Lower lobe of right lung (tissue), 2 donors: ENCODE measurements at regions not wholly inside any gene's neighbourhood (a gene's known extent, or its start where the extent isn't known, plus 50 kb on each side); places are given as distances from the start of the nearest gene placed in this dataset.

ENCODE experiments used
- ATAC-seq, 2 donors: fragments of 200-7000 bp; cut with Tn5 transposase; one replicate each; pipeline ENCODE4 v1.9.1; 2020 to 2022; ENCODE audit warnings: mild to moderate bottlenecking in 2 of 2, moderate library complexity in 2 of 2
- DNase-seq: peaks from one replicate; pipeline ENCODE4 v3.0.0-alpha.2; 2020
- H3K27ac ChIP-seq: fragments of 200-600 bp; one replicate; pipeline ENCODE4 v1.8.0; 2022
- H3K27me3 ChIP-seq: fragments of 200-600 bp; one replicate; pipeline ENCODE4 v1.8.0; 2022; ENCODE audit warnings: low read depth
- H3K36me3 ChIP-seq: fragments of 200-600 bp; one replicate; pipeline ENCODE4 v1.8.0; 2022; ENCODE audit warnings: mild to moderate bottlenecking
- H3K4me1 ChIP-seq: fragments of 200-600 bp; one replicate; pipeline ENCODE4 v1.8.0; 2022
- H3K4me3 ChIP-seq: fragments of 200-600 bp; one replicate; pipeline ENCODE4 v1.8.0; 2022; ENCODE audit warnings: mild to moderate bottlenecking
- H3K9me3 ChIP-seq: fragments of 200-600 bp; one replicate; pipeline ENCODE4 v1.8.0; 2022
- CTCF ChIP-seq: fragments of 200-600 bp; IDR thresholded peaks from one replicate; pipeline ENCODE4 v1.8.0; 2022; ENCODE audit warnings: antibody characterized with exemption, mild to moderate bottlenecking
- intact Hi-C: fragments of 100-400 bp; cut with DNase I; formaldehyde crosslinking; loops from one replicate; pipeline ENCODE4 v1.11.0; 2022
- donor health status: DM: no; HTN: yes; CAD: no; lungs with severe emphysema.

GRCh38 chr22:48545987-48546386 is 1281.7 kb downstream of the BRD1 start:
- no peak for TF ChIP-seq CTCF
- H3K4me3 ChIP-seq = no peak overlapping the region
- intact Hi-C loops = no loop called here
- no peak for ATAC-seq
- no peaks in the 10 kb centered on the region for H3K9me3 ChIP-seq
- DNase-seq = no peak
- H3K27me3 ChIP-seq = peaks cover 4% of the 10 kb centered on the region
- no peaks in the 10 kb centered on the region for H3K36me3 ChIP-seq
- H3K27ac ChIP-seq = no peak overlapping the region
- no peaks in the 10 kb centered on the region for H3K4me1 ChIP-seq

GRCh38 chr22:48541401-48542098 is 1286.1 kb downstream of the BRD1 start:
- ATAC-seq (no peak), DNase-seq (no peak)
- no peaks in the 10 kb centered on the region for H3K27me3 ChIP-seq
- no peak overlapping the region for H3K27ac ChIP-seq
- H3K4me1 ChIP-seq = no peaks in the 10 kb centered on the region
- TF ChIP-seq CTCF = no peak
- intact Hi-C loops = no loop called here
- no peak overlapping the region for H3K4me3 ChIP-seq
- H3K9me3 ChIP-seq = no peaks in the 10 kb centered on the region
- H3K36me3 ChIP-seq = no peaks in the 10 kb centered on the region

- no peaks in the 10 kb centered on the region for H3K36me3 ChIP-seq
- ATAC-seq (no peak), DNase-seq (no peak)
- no peaks in the 10 kb centered on the region for H3K27me3 ChIP-seq
- no peak for TF ChIP-seq CTCF
- H3K4me3 ChIP-seq = no peak overlapping the region
- intact Hi-C loops = no loop called here
- no peaks in the 10 kb centered on the region for H3K4me1 ChIP-seq
- no peak overlapping the region for H3K27ac ChIP-seq
- no peaks in the 10 kb centered on the region for H3K9me3 ChIP-seq
These were observed 1288.4 kb downstream of the BRD1 start for GRCh38 chr22:48539261-48539660.

GRCh38 chr22:48538291-48538820 is 1289.3 kb downstream of the BRD1 start:
- Histone ChIP-seq H3K27me3 (no peaks in the 10 kb centered on the region), H3K4me1 (no peaks in the 10 kb centered on the region), H3K27ac (no peak overlapping the region), H3K36me3 (no peaks in the 10 kb centered on the region), H3K9me3 (no peaks in the 10 kb centered on the region), H3K4me3 (no peak overlapping the region)
- TF ChIP-seq CTCF = no peak
- ATAC-seq (no peak), DNase-seq (no peak)
- intact Hi-C loops = no loop called here

- H3K9me3 ChIP-seq = no peaks in the 10 kb centered on the region
- no peak for TF ChIP-seq CTCF
- no peaks in the 10 kb centered on the region for H3K27me3 ChIP-seq
- no peak overlapping the region for H3K4me3 ChIP-seq
- no peak for DNase-seq
- no peak overlapping the region for H3K27ac ChIP-seq
- H3K4me1 ChIP-seq = no peaks in the 10 kb centered on the region
- ATAC-seq = no peak
- intact Hi-C loops = no loop called here
- H3K36me3 ChIP-seq = no peaks in the 10 kb centered on the region
These were observed 1290.4 kb downstream of the BRD1 start for GRCh38 chr22:48537343-48537680.
